ENCODE measurements at regions not wholly inside any gene's neighbourhood (a gene's known extent, or its start where the extent isn't known, plus 50 kb on each side); places are given as distances from the start of the nearest gene placed in this dataset.

DNA sequence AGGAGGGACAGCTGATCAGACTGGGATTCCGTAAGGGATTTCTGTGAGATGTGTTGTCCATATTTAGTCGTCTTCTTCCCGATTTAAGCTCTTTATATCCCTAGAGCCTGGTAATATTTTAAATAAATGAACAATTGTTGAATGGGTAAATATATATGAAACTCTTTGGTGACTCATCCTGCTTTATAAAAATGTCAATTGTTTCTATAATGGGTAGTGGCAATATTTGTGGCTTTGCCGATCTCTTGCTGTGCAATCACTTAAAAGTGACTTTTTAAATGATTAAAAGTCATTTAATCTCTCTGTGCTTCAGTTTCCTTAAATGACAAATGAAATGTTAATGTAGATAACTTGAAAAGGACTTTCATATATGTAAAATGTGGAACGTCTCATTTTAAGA, 339.2 kb downstream of the RNF144A start:
- Histone ChIP-seq H3K27ac (no peak overlapping the region), H3K9me3 (no peaks in the 10 kb centered on the region), H3K4me3 (ENCODE audit: low read depth in 1 of 2, low read length in 1 of 2) (no peak overlapping the region), H3K4me1 (ENCODE audit: control insufficient read depth in 1 of 2, insufficient read depth in 1 of 2, low read depth in 1 of 2, low read length in 1 of 2) (no peaks in the 10 kb centered on the region), H3K36me3 (no peaks in the 10 kb centered on the region), H3K27me3 (no peaks in the 10 kb centered on the region)
- TF ChIP-seq, protein P1, sequence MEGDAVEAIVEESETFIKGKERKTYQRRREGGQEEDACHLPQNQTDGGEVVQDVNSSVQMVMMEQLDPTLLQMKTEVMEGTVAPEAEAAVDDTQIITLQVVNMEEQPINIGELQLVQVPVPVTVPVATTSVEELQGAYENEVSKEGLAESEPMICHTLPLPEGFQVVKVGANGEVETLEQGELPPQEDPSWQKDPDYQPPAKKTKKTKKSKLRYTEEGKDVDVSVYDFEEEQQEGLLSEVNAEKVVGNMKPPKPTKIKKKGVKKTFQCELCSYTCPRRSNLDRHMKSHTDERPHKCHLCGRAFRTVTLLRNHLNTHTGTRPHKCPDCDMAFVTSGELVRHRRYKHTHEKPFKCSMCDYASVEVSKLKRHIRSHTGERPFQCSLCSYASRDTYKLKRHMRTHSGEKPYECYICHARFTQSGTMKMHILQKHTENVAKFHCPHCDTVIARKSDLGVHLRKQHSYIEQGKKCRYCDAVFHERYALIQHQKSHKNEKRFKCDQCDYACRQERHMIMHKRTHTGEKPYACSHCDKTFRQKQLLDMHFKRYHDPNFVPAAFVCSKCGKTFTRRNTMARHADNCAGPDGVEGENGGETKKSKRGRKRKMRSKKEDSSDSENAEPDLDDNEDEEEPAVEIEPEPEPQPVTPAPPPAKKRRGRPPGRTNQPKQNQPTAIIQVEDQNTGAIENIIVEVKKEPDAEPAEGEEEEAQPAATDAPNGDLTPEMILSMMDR (IDR thresholded peaks at IDR 0.05): no peak

DNA sequence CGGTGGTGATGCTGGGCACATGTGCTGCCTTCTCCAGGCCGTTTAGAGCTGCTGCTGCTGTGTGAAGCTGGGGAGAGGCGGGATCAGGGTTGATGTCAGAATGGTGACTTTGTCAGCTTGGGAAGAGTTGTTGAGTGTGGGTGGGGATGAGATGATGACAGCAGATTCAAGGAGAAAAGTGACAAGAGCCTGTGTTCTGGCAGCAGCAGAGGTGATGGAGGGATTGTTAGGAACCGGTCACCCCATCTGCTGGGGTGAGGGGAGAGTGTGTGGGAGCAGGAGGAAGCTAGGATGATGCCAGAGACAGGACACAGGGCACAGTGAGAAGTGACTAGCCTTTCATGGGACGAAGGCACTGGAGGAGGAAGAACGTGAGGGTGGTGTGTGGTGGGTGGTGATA, 345.5 kb downstream of the RNF144A start:
- Histone ChIP-seq H3K4me1 (ENCODE audit: control insufficient read depth in 1 of 2, insufficient read depth in 1 of 2, low read depth in 1 of 2, low read length in 1 of 2) (no peaks in the 10 kb centered on the region), H3K36me3 (no peaks in the 10 kb centered on the region), H3K27me3 (peaks cover 13% of the 10 kb centered on the region), H3K4me3 (ENCODE audit: low read depth in 1 of 2, low read length in 1 of 2) (no peak overlapping the region), H3K27ac (no peak overlapping the region), H3K9me3 (no peaks in the 10 kb centered on the region)
- TF ChIP-seq, protein P1 (IDR thresholded peaks at IDR 0.05): no peak

DNA sequence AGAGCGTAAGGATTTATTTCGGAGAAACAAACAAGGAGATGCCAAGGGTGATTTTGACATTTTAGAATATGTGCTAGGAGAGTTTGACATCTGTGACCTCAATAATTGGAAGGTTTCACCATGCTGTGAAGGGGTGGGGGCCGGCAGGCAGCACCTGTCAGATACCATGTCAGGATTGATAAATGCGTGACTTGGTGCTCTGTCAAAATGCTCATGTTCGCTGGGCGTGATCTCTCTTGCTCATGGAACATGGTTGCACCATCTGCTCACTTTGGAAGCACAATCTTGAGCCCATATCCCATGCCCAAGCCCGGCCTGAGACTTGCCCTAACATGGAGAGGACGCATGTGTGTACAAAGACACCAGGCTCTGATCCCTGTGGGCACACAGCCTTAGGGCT, 347.6 kb downstream of the RNF144A start:
- Histone ChIP-seq H3K4me3 (ENCODE audit: low read depth in 1 of 2, low read length in 1 of 2) (no peak overlapping the region), H3K27me3 (peaks cover 13% of the 10 kb centered on the region), H3K36me3 (no peaks in the 10 kb centered on the region), H3K4me1 (ENCODE audit: control insufficient read depth in 1 of 2, insufficient read depth in 1 of 2, low read depth in 1 of 2, low read length in 1 of 2) (no peaks in the 10 kb centered on the region), H3K9me3 (no peaks in the 10 kb centered on the region), H3K27ac (no peak overlapping the region)
- TF ChIP-seq, protein P1 (IDR thresholded peaks at IDR 0.05): no peak

- Histone ChIP-seq H3K9me3 (no peaks in the 10 kb centered on the region), H3K27me3 (peaks cover 13% of the 10 kb centered on the region), H3K4me1 (ENCODE audit: control insufficient read depth in 1 of 2, insufficient read depth in 1 of 2, low read depth in 1 of 2, low read length in 1 of 2) (no peaks in the 10 kb centered on the region), H3K27ac (no peak overlapping the region), H3K36me3 (no peaks in the 10 kb centered on the region), H3K4me3 (ENCODE audit: low read depth in 1 of 2, low read length in 1 of 2) (no peak overlapping the region)
- TF ChIP-seq, protein P1 (IDR thresholded peaks at IDR 0.05): no peak
Observed at GRCh38 chr2:7265286-7265685, 348.1 kb downstream of the RNF144A start.

DNA sequence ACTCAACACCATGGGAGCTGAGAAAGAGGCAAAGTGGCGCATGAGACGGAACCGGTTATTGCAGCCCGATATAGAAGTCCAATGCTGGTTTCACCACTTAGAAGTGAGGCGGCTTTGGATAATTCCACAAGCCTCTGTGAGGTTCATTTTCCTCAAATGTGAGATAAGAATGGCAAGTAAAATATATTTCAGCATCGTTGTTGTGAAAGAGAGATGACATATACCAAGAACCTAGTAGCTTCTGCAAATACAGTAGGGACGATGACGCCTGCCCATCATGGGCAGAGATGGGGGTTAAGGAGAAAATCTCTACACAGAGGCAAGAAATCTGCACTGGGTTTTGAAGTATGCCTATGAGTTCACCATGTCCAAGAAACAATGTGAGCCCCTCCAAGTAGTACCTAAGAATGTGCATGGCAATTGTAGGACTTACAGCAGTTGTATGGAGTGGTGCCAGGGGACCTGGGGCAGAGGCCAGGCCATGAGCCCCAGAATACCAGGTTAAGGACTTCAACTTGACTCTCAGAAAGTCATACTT, 352.0 kb downstream of the RNF144A start:
- Histone ChIP-seq H3K36me3 (no peaks in the 10 kb centered on the region), H3K4me1 (ENCODE audit: control insufficient read depth in 1 of 2, insufficient read depth in 1 of 2, low read depth in 1 of 2, low read length in 1 of 2) (no peaks in the 10 kb centered on the region), H3K9me3 (no peaks in the 10 kb centered on the region), H3K4me3 (ENCODE audit: low read depth in 1 of 2, low read length in 1 of 2) (no peak overlapping the region), H3K27ac (no peak overlapping the region), H3K27me3 (no peaks in the 10 kb centered on the region)
- TF ChIP-seq, protein P1 (IDR thresholded peaks at IDR 0.05): no peak

GRCh38 chr2:7270011-7270431, 352.8 kb downstream of the RNF144A start:
- no peaks in the 10 kb centered on the region for H3K4me1 ChIP-seq (ENCODE audit: control insufficient read depth in 1 of 2, insufficient read depth in 1 of 2, low read depth in 1 of 2, low read length in 1 of 2)
- H3K36me3 ChIP-seq: no peaks in the 10 kb centered on the region
- no peak overlapping the region for H3K4me3 ChIP-seq (ENCODE audit: low read depth in 1 of 2, low read length in 1 of 2)
- H3K27me3 ChIP-seq: no peaks in the 10 kb centered on the region
- H3K27ac ChIP-seq: no peak overlapping the region
- TF ChIP-seq, protein P1 (IDR thresholded peaks at IDR 0.05): no peak
- H3K9me3 ChIP-seq: no peaks in the 10 kb centered on the region
